ENCODE measurements at regions not wholly inside any gene's neighbourhood (a gene's known extent, or its start where the extent isn't known, plus 50 kb on each side); places are given as distances from the start of the nearest gene placed in this dataset.

- no peak for TF ChIP-seq TAF1 (IDR thresholded peaks at IDR 0.05; ENCODE audit: borderline replicate concordance, insufficient read depth, low read length)
- no peak for TF ChIP-seq POLR2AphosphoS5 (IDR thresholded peaks at IDR 0.05; ENCODE audit: low read depth, low read length)
- no peak for TF ChIP-seq FOXP2 (optimal IDR thresholded peaks at IDR 0.05; ENCODE audit: borderline replicate concordance, extremely low read depth, extremely low read length, insufficient read depth)
- no peak for TF ChIP-seq REST (IDR thresholded peaks at IDR 0.05; ENCODE audit: insufficient read depth in 1 of 2, low read depth in 2 of 2, low read length in 2 of 2)
- no peak for TF ChIP-seq SIN3A (IDR thresholded peaks at IDR 0.05; ENCODE audit: borderline replicate concordance, insufficient read depth, low read length)
These were observed 459.6 kb upstream of the DPH6 start for GRCh38 chr15:36005542-36005941.

GRCh38 chr15:36007699-36008098 is 461.7 kb upstream of the DPH6 start:
- TF ChIP-seq REST (IDR thresholded peaks at IDR 0.05; ENCODE audit: insufficient read depth in 1 of 2, low read depth in 2 of 2, low read length in 2 of 2) (no peak), SIN3A (IDR thresholded peaks at IDR 0.05; ENCODE audit: borderline replicate concordance, insufficient read depth, low read length) (no peak), POLR2AphosphoS5 (IDR thresholded peaks at IDR 0.05; ENCODE audit: low read depth, low read length) (no peak), FOXP2 (optimal IDR thresholded peaks at IDR 0.05; ENCODE audit: borderline replicate concordance, extremely low read depth, extremely low read length, insufficient read depth) (no peak), TAF1 (IDR thresholded peaks at IDR 0.05; ENCODE audit: borderline replicate concordance, insufficient read depth, low read length) (no peak)

GRCh38 chr15:36008719-36009118 is 462.8 kb upstream of the DPH6 start:
- no peak for TF ChIP-seq FOXP2 (optimal IDR thresholded peaks at IDR 0.05; ENCODE audit: borderline replicate concordance, extremely low read depth, extremely low read length, insufficient read depth)
- no peak for TF ChIP-seq POLR2AphosphoS5 (IDR thresholded peaks at IDR 0.05; ENCODE audit: low read depth, low read length)
- TF ChIP-seq TAF1 (IDR thresholded peaks at IDR 0.05; ENCODE audit: borderline replicate concordance, insufficient read depth, low read length): no peak
- TF ChIP-seq SIN3A (IDR thresholded peaks at IDR 0.05; ENCODE audit: borderline replicate concordance, insufficient read depth, low read length): no peak
- TF ChIP-seq REST (IDR thresholded peaks at IDR 0.05; ENCODE audit: insufficient read depth in 1 of 2, low read depth in 2 of 2, low read length in 2 of 2): no peak

- TF ChIP-seq REST (IDR thresholded peaks at IDR 0.05; ENCODE audit: insufficient read depth in 1 of 2, low read depth in 2 of 2, low read length in 2 of 2): no peak
- TF ChIP-seq TAF1 (IDR thresholded peaks at IDR 0.05; ENCODE audit: borderline replicate concordance, insufficient read depth, low read length): no peak
- no peak for TF ChIP-seq POLR2AphosphoS5 (IDR thresholded peaks at IDR 0.05; ENCODE audit: low read depth, low read length)
- TF ChIP-seq FOXP2 (optimal IDR thresholded peaks at IDR 0.05; ENCODE audit: borderline replicate concordance, extremely low read depth, extremely low read length, insufficient read depth): no peak
- TF ChIP-seq SIN3A (IDR thresholded peaks at IDR 0.05; ENCODE audit: borderline replicate concordance, insufficient read depth, low read length): no peak
These were observed 478.2 kb upstream of the DPH6 start for GRCh38 chr15:36024031-36024688.
